NCI-H82 (cell line): ENCODE measurements at regions not wholly inside any gene's neighbourhood (a gene's known extent, or its start where the extent isn't known, plus 50 kb on each side); places are given as distances from the start of the nearest gene placed in this dataset.
"Not testable (repeated sequence)": the region's sequence is repeated elsewhere in the genome, so short reads cannot be mapped to it uniquely, and the experiment has no call there.

Experiments
- DNase-seq: peaks from one replicate; lab custom pipeline; 2025; lab: John Stamatoyannopoulos, UW

DNA sequence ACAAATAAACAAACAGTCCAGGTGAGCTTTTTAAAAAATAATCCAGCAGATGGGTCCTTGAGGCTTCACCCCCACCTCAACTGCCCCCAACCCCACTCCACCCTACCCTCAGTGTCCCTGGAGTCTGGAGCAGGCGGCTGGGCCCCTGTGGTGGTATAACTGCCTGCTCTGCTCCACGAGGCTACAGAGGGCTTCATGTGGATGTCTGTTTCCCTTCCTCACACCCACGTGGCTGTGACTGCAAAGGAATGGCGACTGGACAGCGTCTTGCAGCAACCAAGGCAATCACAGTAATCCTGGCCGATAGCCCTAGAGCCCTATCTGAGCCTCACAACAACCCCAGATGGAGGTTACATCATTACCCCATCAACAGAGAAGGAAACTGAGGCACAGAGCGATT, 76.5 kb downstream of the SLC2A10 start:
- no peak for DNase-seq

GRCh38 chr20:46786566-46786965, 77.1 kb downstream of the SLC2A10 start:
- no peak for DNase-seq

DNA sequence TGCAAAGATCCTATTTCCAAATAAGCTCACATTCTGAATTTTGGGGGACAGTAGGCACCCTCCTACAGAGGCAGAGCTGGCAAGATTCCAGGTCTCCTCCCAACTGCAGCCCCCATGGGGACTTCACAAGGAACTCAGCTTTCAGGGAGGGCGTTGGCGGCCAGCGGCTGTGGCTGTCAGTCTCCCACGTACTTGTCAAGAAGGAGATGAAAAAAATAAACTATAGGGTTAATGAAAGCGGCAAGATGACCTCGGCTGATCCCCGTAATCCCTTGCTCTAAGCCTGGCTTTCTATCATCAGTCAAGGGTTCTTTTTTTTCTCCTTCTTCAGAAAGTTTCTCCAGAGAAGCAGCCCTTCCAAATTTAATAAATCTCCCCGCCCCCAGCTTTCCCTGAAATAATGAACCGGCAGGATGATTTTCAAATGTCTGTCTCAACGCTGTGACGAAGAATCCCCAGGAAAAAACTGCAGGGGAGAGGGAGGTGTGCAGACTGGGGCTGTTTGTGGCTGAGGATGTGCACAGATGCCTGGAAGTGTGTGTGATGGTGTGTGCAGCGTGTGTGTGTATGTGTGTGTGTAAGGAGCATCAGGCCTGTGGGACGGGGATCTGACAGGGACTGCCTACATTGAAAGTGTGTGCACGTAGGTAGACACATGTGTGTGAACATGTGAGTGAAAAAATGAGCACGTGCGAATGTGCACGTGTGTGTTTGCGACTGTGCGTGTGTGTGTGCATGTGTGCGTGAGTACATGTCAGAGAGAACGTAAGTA, 78.7 kb downstream of the SLC2A10 start:
- DNase-seq = peak; percentile 94

DNA sequence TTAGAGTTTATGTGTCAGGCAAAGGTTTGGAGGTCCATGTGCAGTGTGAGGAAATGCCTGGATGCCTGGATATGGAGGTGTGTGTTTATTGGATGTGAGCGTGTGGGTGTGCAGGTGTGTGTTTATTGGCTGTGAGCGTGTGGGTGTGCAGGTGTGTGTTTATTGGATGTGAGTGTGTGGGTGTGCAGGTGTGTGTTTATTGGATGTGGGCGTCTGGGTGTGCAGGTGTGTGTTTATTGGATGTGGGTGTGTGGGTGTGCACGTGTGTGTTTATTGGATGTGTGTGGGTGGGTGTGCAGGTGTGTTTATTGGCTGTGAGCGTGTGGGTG, 79.3 kb downstream of the SLC2A10 start:
- not testable (repeated sequence) for DNase-seq

DNA sequence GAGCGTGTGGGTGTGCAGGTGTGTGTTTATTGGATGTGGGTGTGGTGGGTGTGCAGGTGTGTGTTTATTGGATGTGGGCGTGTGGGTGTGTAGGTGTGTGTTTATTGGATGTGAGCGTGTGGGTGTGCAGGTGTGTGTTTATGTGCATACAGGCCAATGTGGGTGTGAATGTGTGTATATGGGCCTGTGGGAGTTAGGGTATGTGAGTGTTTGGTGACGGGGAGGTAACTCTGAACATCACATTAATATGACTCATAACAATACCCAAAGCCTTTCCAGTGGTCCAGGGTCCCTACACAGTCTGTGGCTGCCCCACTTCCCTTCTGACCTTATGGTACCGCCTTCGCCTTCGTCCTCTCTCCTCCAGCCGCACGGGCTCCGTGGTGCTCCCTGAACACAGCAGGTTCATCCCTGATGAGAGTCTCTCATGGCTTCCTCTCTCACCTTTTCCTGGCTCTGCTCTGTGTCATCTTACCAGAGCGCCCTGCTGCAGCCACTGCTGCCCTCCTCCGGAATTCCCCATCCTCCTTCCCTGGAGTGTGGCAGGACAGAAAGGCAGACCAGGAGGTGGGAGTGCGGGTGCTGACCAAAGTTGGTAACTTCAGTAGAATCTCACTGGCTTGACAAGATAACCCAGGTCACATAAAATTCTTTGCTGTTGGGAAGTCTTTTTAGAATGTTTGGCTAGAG, 80.0 kb downstream of the SLC2A10 start:
- peak; percentile 32 for DNase-seq

- DNase-seq = peak; percentile 50
Measured at GRCh38 chr20:46791722-46792416, 82.4 kb downstream of the SLC2A10 start.

DNA sequence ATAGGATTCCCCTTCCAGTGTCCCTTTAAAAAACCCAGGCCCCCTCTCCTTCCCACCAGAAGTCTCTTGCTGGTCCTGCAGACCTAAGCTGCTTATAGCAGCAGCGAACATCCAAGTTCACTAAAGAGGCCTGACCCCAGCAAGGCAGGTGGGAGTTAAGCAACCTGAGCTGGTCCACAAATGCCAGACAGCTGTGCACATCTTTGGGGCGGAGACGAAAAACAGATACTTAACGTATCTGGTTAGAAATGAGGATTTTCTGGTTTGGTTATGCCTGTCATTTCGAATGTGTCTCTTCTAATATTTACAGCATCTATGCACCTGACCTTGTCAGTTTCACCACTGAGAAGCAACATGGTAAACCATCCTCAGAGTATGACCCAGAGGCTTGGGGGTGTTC, 87.8 kb downstream of the SLC2A10 start:
- DNase-seq = peak; percentile 88

- DNase-seq = peak; percentile 48
Measured at GRCh38 chr20:46798430-46798829, 89.0 kb downstream of the SLC2A10 start.

DNA sequence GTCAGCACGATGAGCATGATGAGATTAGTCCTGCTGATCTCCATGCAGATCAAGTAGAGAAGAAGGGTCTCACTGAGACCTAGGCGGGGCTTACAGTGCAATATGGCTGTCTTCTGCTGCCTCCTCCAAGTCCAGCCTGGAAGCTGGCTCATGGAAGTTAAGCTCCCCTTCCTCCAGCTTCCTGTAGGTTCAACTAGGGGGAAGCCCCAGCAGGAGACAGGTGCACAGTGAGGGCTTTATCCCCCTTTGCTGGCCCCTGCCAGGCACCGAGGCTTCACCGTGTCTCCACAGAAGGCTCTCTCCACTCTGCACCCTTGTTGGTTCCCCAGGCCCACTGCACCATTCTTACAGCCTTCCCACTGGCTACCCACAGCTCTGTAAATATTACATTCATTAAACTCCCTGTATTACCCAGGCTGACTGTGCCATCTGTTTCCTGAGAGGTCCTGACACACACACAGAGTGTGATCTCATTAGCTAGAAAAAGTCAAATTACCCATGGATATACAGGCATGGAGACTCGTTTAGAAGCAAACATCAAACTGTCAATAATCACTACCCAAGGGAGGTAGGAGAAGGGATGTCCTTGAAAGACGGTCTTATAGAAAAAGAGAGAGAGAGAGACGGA, 90.4 kb downstream of the SLC2A10 start:
- peak; percentile 99 for DNase-seq

- DNase-seq = no peak
Measured at GRCh38 chr20:46800409-46800804, 91.0 kb downstream of the SLC2A10 start.

DNA sequence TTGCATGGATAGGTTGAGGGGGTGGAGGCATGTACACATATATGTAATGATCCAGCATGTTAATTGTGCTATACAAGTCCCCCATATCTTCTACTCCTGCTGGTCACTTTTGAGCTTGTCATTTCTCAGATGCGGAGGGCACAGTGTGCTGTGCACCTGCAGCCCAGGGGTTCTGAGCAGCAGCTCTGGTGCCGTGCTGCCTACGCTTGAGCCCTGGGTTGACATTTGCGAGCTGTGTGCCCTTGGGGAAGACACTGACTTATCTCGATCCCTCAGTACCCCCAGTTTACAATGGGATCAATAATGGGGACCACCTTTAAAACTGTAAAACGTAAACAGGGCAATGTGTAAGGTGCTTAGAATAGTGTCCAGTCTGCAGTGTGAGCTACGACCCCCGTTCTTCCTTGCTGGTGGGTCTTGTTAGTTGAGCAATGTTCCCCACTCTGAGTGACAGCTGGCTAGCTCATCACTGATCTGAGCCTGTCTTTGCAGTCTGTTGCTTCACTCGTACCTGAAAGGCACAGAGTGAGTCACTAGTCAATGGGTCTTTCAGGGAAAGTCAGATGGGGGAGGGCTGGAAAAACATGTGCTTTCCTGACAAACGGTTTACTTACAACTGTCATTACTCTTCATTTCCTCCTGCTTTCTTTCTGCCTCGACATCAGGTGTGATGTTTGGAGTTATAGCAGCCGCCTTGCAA, 91.7 kb downstream of the SLC2A10 start:
- peak; percentile 89 for DNase-seq

DNA sequence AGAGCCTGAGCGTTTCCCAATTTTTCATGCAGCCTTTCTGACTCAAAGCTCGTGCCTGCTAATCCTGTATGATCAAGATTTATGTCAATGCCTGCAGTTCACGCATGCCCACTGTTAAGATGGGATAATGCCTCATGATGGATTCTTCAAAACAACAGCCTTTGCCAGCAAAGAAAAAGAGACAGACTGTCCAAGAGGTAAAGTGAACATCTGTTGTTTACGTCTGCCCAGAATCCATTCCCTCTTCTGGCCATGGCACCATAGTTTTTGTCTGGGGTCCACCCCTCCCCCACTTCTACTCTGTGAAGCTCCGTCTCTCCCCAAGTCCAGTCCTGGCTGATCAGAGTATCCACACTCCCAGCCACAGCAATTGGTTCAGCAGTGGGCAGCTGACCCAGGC, 91.9 kb upstream of the EYA2 start:
- peak; percentile 100 for DNase-seq

- DNase-seq = peak; percentile 79
Measured at GRCh38 chr20:46803123-46804020, 91.3 kb upstream of the EYA2 start.

DNA sequence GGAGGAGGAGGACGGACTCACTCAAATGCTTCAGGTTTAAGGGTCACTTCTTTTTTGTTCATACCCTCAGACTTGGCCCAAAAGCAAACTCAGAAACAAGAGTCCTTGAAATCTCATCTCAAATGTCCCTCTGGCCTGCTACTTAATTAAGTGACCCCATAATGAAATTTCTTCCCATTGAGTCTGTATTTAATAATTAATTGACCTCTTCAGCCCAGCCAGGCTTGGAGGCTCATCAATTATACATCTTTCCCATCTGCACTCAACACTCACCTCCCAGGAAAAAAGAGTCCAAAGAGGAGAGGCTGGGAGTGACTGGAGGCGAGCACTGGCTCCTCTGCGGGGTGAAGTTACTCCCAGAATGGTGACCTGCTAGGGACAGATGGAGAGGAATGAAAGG, 90.5 kb upstream of the EYA2 start:
- peak; percentile 72 for DNase-seq

- DNase-seq = no peak
Measured at GRCh38 chr20:46805836-46806235, 88.8 kb upstream of the EYA2 start.

DNA sequence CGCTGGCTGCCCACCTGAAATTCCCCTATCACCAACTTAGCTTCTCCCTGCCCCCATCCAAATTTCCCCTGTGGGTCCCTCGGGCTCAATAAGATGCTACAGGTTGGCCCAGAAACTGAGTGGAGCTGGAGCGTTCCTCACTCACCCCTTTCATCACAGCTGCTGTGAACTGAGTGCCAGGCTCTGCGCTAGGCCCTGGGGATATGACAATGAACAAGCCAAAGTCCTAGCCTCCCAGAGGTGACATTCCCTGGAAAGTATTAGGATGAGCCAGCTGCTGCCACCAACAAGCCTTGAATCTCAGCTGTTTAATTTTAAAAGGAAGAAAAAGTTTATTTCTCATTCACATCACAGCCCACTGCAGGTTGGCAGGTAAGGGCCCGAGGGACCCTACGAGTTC, 86.6 kb upstream of the EYA2 start:
- peak; percentile 35 for DNase-seq

DNA sequence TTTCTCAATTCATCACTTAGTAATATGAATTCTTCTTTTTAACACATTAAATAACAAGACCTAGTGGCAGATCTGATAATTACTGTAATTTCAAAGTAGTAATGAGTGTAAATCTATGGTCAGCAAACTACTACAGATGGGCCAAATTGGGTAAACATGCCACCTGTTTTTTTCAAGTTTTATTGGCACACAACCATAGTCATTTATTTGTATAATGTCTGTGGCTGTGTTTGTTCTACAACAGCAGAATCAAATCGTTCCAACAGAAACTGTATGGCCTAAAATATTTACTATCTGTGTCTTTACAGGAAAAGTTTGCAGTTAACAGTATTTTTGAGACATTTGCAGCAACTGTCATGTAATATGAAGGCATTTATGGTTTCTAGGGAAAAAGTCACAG, 86.1 kb upstream of the EYA2 start:
- DNase-seq = no peak

DNA sequence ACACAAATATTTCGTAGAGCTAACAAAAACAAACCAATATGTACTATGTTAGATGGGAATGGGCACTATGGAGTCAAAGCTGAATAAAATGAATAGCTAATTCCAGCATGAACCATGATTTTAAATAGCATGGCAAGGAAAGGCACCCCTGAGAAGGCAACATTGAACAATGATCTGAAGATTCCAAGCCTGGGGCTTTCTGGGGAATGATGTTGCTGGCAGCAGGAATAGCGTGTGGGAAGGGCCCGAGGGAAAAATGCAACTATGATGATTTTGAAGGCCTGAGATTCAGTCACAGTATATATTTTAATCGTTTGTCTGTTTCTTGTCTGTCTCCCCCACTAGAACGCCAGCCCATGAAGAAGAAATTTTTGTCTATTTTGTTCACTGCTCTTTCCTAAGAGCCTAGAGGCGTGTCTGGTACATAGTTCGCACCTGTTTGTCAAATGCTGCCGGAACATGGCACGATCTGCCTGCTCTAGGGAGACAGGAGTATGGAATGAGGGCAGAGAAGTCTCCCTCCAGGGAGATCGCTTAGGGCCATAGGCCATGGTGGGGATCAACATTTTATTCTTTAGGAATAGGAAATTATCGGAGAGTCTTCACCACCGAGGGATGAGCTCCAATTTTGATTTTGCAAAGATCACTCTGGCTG, 84.8 kb upstream of the EYA2 start:
- DNase-seq = no peak

DNA sequence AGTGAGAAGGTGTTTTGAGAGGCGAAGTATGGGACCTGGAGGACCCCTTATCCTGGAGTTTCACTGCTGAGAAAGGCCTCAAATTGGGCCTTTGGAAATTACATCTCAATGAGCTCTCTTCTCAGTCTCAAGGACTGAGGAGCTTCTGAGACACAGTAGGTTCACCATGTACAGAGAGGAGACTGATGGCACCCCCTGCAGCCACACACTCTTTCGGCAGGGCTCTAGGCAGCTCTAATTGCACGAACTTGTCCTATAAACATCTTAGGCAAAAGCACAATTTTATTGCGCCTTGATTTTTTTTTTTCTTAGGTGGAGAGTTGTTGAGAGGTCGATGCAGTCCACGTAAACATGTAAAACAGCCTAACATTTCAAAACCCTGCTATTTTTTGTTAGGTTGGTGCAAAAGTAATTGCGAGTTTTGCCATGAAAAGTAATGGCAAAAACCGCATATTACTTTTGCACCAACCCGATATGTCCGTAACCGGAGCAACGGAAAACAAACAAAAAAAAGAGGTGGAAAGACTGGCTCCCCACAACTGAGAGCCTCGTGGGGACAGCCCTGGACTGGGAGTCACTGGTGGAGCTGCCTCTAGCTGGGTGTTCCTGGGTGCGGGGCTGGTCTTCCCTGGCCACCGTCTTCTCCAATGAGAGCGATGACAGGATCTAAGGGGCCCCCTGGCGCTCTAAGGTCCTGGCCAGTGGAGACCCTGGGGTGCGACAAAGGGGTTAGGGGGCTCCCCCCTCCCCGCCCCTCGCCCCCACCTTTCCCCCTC, 84.0 kb upstream of the EYA2 start:
- peak; percentile 70 for DNase-seq
